ENCODE measurements at regions not wholly inside any gene's neighbourhood (a gene's known extent, or its start where the extent isn't known, plus 50 kb on each side); places are given as distances from the start of the nearest gene placed in this dataset.

GRCh38 chr7:22676385-22676784, 50.6 kb upstream of the IL6 start:
- H3K27me3 ChIP-seq (ENCODE audit: control insufficient read depth, insufficient read depth, low read length), result no peaks in the 10 kb centered on the region
- intact Hi-C loops (cut with micrococcal nuclease), result no loop called here
- H3K4me1 ChIP-seq (ENCODE audit: control insufficient read depth, insufficient read depth, low read length), result no peaks in the 10 kb centered on the region
- Mint-ChIP-seq H3K27ac (no peak overlapping the region), H3K27me3 (ENCODE audit: low read depth in 2 of 2) (peaks cover 6 to 12% of the 10 kb centered on the region in 2 donors), H3K36me3 (no peaks in the 10 kb centered on the region), H3K4me1 (peaks cover 5 to 14% of the 10 kb centered on the region in 2 donors), H3K9me3 (no peaks in the 10 kb centered on the region), H3K4me3 (no peak overlapping the region)
- no peak overlapping the region for H3K27ac ChIP-seq (ENCODE audit: low read length)
- DNase-seq (no peak), ATAC-seq (no peak)
- no peaks in the 10 kb centered on the region for H3K9me3 ChIP-seq (ENCODE audit: control insufficient read depth, insufficient read depth, low read length)
- WGBS (ENCODE audit: insufficient coverage), result 81% methylated on average over 1 of the region's 2 CpGs
- no peaks in the 10 kb centered on the region for H3K36me3 ChIP-seq (ENCODE audit: control insufficient read depth, insufficient read depth, low read length)
- H3K4me3 ChIP-seq (ENCODE audit: low read length), result no peak overlapping the region
- no peak for TF ChIP-seq CTCF (IDR thresholded peaks at IDR 0.05)

GRCh38 chr7:22675917-22676343, 51.1 kb upstream of the IL6 start:
- Histone ChIP-seq H3K4me1 (ENCODE audit: control insufficient read depth, insufficient read depth, low read length) (no peaks in the 10 kb centered on the region), H3K9me3 (ENCODE audit: control insufficient read depth, insufficient read depth, low read length) (no peaks in the 10 kb centered on the region), H3K27ac (ENCODE audit: low read length) (no peak overlapping the region), H3K27me3 (ENCODE audit: control insufficient read depth, insufficient read depth, low read length) (no peaks in the 10 kb centered on the region), H3K36me3 (ENCODE audit: control insufficient read depth, insufficient read depth, low read length) (no peaks in the 10 kb centered on the region), H3K4me3 (ENCODE audit: low read length) (no peak overlapping the region)
- ATAC-seq (peak in 1 of 3 donors; percentile 30), DNase-seq (peak in 1 of 2 donors; percentile 67)
- no peaks in the 10 kb centered on the region for H3K36me3 Mint-ChIP-seq
- intact Hi-C loops (cut with micrococcal nuclease), result no loop called here
- WGBS (ENCODE audit: insufficient coverage), result 33% methylated on average over 1 of the region's 2 CpGs
- peaks cover 6 to 9% of the 10 kb centered on the region in 2 donors for H3K27me3 Mint-ChIP-seq (ENCODE audit: low read depth in 2 of 2)
- H3K4me3 Mint-ChIP-seq, result no peak overlapping the region
- H3K4me1 Mint-ChIP-seq, result peaks cover 5 to 14% of the 10 kb centered on the region in 2 donors
- H3K9me3 Mint-ChIP-seq, result no peaks in the 10 kb centered on the region
- no peak for TF ChIP-seq CTCF (IDR thresholded peaks at IDR 0.05)
- no peak overlapping the region for H3K27ac Mint-ChIP-seq

- Mint-ChIP-seq H3K27me3 (ENCODE audit: low read depth in 2 of 2) (peaks cover 4 to 6% of the 10 kb centered on the region in 2 donors), H3K27ac (no peak overlapping the region), H3K4me3 (no peak overlapping the region), H3K9me3 (no peaks in the 10 kb centered on the region), H3K36me3 (no peaks in the 10 kb centered on the region), H3K4me1 (peaks cover 5 to 14% of the 10 kb centered on the region in 2 donors)
- intact Hi-C loops (cut with micrococcal nuclease), result no loop called here
- no peaks in the 10 kb centered on the region for H3K36me3 ChIP-seq (ENCODE audit: control insufficient read depth, insufficient read depth, low read length)
- H3K9me3 ChIP-seq (ENCODE audit: control insufficient read depth, insufficient read depth, low read length), result no peaks in the 10 kb centered on the region
- H3K27ac ChIP-seq (ENCODE audit: low read length), result peak overlapping the region; percentile 51
- no peak for ATAC-seq
- 83% methylated on average over 5 of the region's 5 CpGs for WGBS (ENCODE audit: insufficient coverage)
- H3K27me3 ChIP-seq (ENCODE audit: control insufficient read depth, insufficient read depth, low read length), result no peaks in the 10 kb centered on the region
- H3K4me3 ChIP-seq (ENCODE audit: low read length), result no peak overlapping the region
- H3K4me1 ChIP-seq (ENCODE audit: control insufficient read depth, insufficient read depth, low read length), result no peaks in the 10 kb centered on the region
- no peak for DNase-seq
- TF ChIP-seq CTCF (IDR thresholded peaks at IDR 0.05), result no peak
Observed at GRCh38 chr7:22675421-22675820, 51.6 kb upstream of the IL6 start.
